ENCODE measurements at regions not wholly inside any gene's neighbourhood (a gene's known extent, or its start where the extent isn't known, plus 50 kb on each side); places are given as distances from the start of the nearest gene placed in this dataset.
A peak's percentile ranks its signal among the peaks of the same experiment; 100 is the strongest.

GRCh38 chr13:22375151-22375550, 704.3 kb downstream of the FGF9 start:
- no peak overlapping the region for H3K4me3 ChIP-seq
- peaks cover 0 to 12% of the 10 kb centered on the region in 2 donors for H3K9me3 ChIP-seq
- DNase-seq (ENCODE audit: low spot score), result no peak
- H3K36me3 ChIP-seq, result no peaks in the 10 kb centered on the region
- TF ChIP-seq CTCF (IDR thresholded peaks at IDR 0.05), result no peak
- H3K27me3 ChIP-seq, result no peaks in the 10 kb centered on the region
- H3K4me1 ChIP-seq, result no peaks in the 10 kb centered on the region
- no peak overlapping the region for H3K27ac ChIP-seq

- H3K4me3 ChIP-seq, result no peak overlapping the region
- no peak for DNase-seq (ENCODE audit: low spot score)
- peaks cover 0 to 6% of the 10 kb centered on the region in 2 donors for H3K4me1 ChIP-seq
- no peaks in the 10 kb centered on the region for H3K27me3 ChIP-seq
- H3K9me3 ChIP-seq, result no peaks in the 10 kb centered on the region
- no peak for TF ChIP-seq CTCF (IDR thresholded peaks at IDR 0.05)
- no peaks in the 10 kb centered on the region for H3K36me3 ChIP-seq
- H3K27ac ChIP-seq, result peak overlapping the region in 1 of 2 donors; percentile 9
Measured at GRCh38 chr13:22387899-22388298, 717.0 kb downstream of the FGF9 start.

GRCh38 chr13:22399801-22400420, 729.0 kb downstream of the FGF9 start:
- no peak for TF ChIP-seq CTCF (IDR thresholded peaks at IDR 0.05)
- H3K36me3 ChIP-seq, result no peaks in the 10 kb centered on the region
- H3K9me3 ChIP-seq, result no peaks in the 10 kb centered on the region
- no peak overlapping the region for H3K27ac ChIP-seq
- peaks cover 0 to 4% of the 10 kb centered on the region in 2 donors for H3K4me1 ChIP-seq
- no peaks in the 10 kb centered on the region for H3K27me3 ChIP-seq
- H3K4me3 ChIP-seq, result no peak overlapping the region
- DNase-seq (ENCODE audit: low spot score), result no peak

GRCh38 chr13:22402682-22403081, 731.8 kb downstream of the FGF9 start:
- Histone ChIP-seq H3K9me3 (no peaks in the 10 kb centered on the region), H3K4me1 (peaks cover 0 to 4% of the 10 kb centered on the region in 2 donors), H3K27ac (no peak overlapping the region), H3K36me3 (no peaks in the 10 kb centered on the region), H3K4me3 (no peak overlapping the region), H3K27me3 (no peaks in the 10 kb centered on the region)
- DNase-seq (ENCODE audit: low spot score), result no peak
- no peak for TF ChIP-seq CTCF (IDR thresholded peaks at IDR 0.05)

- no peak for DNase-seq (ENCODE audit: low spot score)
- no peak for TF ChIP-seq CTCF (IDR thresholded peaks at IDR 0.05)
- H3K27ac ChIP-seq, result no peak overlapping the region
- H3K4me3 ChIP-seq, result no peak overlapping the region
- no peaks in the 10 kb centered on the region for H3K27me3 ChIP-seq
- H3K4me1 ChIP-seq, result peaks cover 0 to 4% of the 10 kb centered on the region in 2 donors
- H3K36me3 ChIP-seq, result no peaks in the 10 kb centered on the region
- H3K9me3 ChIP-seq, result no peaks in the 10 kb centered on the region
Measured at GRCh38 chr13:22403144-22403543, 732.3 kb downstream of the FGF9 start.

- TF ChIP-seq CTCF (IDR thresholded peaks at IDR 0.05), result no peak
- Histone ChIP-seq H3K9me3 (peaks cover 0 to under 1% of the 10 kb centered on the region in 2 donors), H3K4me3 (no peak overlapping the region), H3K36me3 (no peaks in the 10 kb centered on the region), H3K27ac (no peak overlapping the region), H3K4me1 (no peaks in the 10 kb centered on the region), H3K27me3 (no peaks in the 10 kb centered on the region)
- DNase-seq (ENCODE audit: low spot score), result no peak
Measured at GRCh38 chr13:22405891-22406290, 735.0 kb downstream of the FGF9 start.

Measured in right atrium auricular region (tissue), 2 donors.